Fibroblast of the aortic adventitia (primary cell): ENCODE measurements at regions not wholly inside any gene's neighbourhood (a gene's known extent, or its start where the extent isn't known, plus 50 kb on each side); places are given as distances from the start of the nearest gene placed in this dataset.

ENCODE experiments used
- DNase-seq: peaks from one replicate; pipeline ENCODE4 v3.0.0-alpha.2; 2010; ENCODE audit warnings: low read depth
- H3K4me3 ChIP-seq: 2 replicates; pipeline ENCODE4 v1.5.1; 2011; ENCODE audit warnings: low read depth, mild to moderate bottlenecking, control low read depth, low read length, moderate library complexity
- CTCF ChIP-seq: IDR thresholded peaks from 2 replicates; pipeline ENCODE4 v1.5.1; 2011; ENCODE audit warnings: mild to moderate bottlenecking, low read length, control low read depth, inconsistent platforms; ENCODE audit not compliant: insufficient read depth

DNA sequence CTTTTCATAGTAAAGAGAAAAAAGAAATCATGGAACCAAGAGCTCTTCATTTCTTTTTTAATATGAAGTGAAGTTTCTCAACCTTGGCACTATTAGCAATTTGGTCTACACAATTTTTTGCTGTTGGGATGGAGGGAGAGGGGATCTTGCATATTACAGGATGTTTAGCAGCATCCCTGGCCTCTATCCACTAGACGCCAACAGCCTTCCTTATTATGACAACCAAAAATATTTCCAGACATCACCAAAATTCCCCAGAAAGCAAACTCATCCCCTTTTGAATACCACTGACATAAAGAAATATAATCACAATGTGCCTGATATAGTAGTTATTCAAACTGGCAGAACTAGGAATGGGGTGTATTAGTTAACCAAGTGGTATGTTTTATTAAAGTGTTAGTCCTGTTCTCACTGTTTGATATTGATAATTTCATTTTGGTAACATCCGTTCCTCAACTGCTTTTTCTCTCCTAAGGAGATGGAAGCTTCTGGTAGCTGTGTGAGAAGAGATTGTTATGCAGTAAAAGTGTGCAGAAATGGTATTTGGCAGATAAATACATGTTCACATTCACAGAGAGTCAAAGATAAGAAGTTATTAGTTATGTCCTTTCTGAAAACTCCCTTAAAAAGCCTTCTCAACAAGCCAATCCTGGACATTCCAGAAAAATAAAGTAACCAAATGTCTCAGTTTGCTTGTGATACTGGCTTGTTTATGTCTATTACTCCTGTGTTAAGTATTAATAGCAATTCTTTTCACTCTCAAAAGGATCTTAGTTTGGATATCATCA is 699.9 kb downstream of the C12orf50 start:
- H3K4me3 ChIP-seq, result no peak overlapping the region
- no peak for TF ChIP-seq CTCF
- peak; percentile 74 for DNase-seq

DNA sequence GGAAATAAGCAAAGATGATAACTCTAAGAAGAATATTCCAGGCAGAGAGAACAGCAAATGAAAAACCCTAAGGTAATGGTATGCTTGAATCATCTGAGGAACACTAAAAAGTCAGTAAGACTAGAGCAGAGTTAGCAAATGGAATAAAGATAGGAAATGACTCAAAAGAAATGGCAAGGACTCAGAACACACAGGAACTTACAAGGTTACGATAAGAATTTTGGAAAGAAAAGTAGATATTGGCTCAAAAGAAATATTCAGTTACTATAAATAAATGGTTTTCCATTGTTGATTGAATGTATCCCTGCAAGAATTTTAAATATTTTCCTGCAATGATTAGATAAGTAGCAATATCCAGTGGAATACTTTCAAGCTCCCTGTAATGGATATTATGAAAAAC is 705.8 kb downstream of the C12orf50 start:
- no peak overlapping the region for H3K4me3 ChIP-seq
- no peak for TF ChIP-seq CTCF
- DNase-seq, result peak; percentile 98

DNA sequence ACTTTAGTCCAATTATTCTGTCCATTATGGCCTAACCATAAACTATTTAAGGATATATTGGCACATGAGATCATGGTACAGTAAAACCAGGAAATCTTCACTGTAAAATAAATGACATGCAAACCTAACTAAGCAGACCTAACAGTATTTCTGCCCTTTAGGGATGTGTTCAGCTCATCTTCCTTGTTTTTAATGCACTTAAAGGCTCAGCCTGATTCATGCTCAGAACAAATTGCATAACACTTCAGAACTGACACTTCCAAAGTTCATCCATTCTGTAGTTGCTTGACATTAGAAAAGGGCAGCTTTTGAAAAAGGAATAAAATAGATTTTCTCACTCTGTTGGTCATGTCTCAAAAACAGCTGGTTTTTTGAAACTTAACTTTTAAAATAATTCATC is 708.5 kb downstream of the C12orf50 start:
- no peak overlapping the region for H3K4me3 ChIP-seq
- TF ChIP-seq CTCF, result no peak
- peak; percentile 45 for DNase-seq

GRCh38 chr12:87317302-87317701 is 711.9 kb downstream of the C12orf50 start:
- no peak for TF ChIP-seq CTCF
- no peak overlapping the region for H3K4me3 ChIP-seq
- DNase-seq, result no peak

GRCh38 chr12:87311206-87311605 is 718.0 kb downstream of the C12orf50 start:
- no peak overlapping the region for H3K4me3 ChIP-seq
- TF ChIP-seq CTCF, result no peak
- peak; percentile 40 for DNase-seq

DNA sequence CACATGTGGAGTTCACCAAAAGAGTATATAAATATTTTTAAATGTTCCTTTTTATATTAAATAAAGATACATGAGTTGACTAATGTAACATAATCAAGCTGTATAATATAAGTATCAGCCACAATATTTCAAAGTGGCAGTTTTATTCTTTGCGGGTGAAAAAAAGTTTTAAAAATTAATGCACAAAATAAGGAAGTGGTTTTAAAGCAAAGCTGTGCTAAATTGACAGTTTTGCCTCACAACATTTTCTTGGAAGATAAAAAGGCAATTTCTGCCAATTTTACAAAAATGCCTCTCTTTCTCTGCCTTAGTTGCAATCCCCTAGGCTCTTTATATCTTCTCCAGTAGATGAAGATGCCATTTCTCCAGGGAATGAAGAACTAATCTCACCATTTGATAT is 719.1 kb downstream of the C12orf50 start:
- no peak for DNase-seq
- H3K4me3 ChIP-seq, result no peak overlapping the region
- no peak for TF ChIP-seq CTCF

DNA sequence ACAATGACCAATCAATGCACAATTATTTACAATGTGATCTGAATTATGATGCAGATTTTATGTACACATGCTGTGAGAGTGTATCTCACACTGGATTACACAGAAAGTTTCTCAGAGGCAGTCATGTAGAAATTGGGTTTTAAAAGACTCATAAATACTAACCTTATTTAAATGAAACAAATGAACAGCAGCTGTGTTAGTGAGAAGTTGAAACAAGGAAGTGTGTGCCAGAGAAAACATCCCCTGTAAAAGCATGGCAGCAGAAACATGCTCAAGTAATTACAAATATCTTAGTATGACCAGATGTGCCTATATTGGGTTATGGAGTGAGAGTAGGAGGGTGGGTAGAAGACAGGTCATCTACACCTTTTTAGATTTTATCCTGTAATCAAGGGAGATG is 723.7 kb downstream of the C12orf50 start:
- no peak for TF ChIP-seq CTCF
- H3K4me3 ChIP-seq, result no peak overlapping the region
- peak; percentile 34 for DNase-seq
